ENCODE measurements at regions not wholly inside any gene's neighbourhood (a gene's known extent, or its start where the extent isn't known, plus 50 kb on each side); places are given as distances from the start of the nearest gene placed in this dataset.
"Not testable (repeated sequence)": the region's sequence is repeated elsewhere in the genome, so short reads cannot be mapped to it uniquely, and the experiment has no call there.

- DNase-seq, result no peak
Observed at GRCh38 chr12:90497923-90498545, 456.9 kb downstream of the CCER1 start.

GRCh38 chr12:90490355-90490754 lies 464.6 kb downstream of the CCER1 start:
- DNase-seq, result no peak

GRCh38 chr12:90489141-90489540 lies 465.8 kb downstream of the CCER1 start:
- no peak for DNase-seq

DNA sequence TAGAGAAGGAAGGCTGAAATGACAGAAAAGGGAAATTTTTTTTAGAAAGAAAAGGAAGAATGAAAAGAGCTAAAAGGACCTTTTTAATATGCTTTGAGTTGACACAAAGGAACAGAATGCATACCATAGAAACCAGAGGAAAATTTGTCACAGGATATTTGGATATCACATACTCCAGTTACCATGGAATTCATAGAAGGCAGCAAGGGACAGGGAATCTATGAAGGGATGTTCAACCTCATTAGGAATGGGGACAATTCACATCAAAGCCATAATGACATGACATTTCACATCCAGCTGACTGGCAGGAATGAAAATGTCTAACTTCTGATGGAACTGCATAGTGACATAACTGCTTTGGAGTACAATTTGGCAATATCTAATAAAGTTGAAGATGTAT lies 469.4 kb downstream of the CCER1 start:
- DNase-seq, result no peak

DNA sequence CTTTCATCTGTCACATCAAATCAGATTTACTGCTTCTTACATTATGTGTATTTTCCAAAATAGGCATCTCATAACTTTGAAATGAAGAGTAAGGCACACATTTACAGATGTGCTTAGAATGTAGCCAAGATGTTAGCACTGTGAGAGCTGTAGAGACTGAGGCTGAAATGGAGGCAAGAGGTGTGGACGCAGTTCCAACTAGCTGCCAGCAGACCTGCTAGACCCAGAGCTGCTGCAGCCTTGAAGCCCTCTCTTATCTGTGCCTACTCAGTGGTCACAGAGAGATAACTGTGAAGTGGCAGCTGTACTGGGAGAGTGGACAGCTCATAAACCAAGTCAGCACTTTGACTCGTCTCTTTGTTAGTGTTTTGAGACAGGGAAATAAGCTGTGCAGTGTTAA lies 470.9 kb downstream of the CCER1 start:
- DNase-seq, result no peak

DNA sequence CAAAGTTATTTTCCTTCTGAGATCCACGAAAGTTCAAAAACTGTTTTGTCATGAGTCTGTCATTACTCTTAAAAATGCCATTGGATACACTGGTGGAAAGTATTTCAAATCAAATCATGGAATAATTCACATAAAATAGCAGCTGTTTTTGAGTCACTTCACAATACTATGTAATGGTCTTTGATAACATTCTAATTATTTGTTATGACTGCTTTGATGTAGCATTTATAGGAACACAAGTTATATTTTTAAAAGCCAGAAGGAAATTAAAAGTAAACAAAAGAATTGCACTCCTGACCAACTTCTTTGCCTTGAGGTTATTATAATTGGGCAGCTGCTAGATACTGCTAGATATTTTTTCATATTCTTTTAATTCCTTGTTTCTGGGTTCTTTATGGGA lies 473.2 kb downstream of the CCER1 start:
- no peak for DNase-seq

DNA sequence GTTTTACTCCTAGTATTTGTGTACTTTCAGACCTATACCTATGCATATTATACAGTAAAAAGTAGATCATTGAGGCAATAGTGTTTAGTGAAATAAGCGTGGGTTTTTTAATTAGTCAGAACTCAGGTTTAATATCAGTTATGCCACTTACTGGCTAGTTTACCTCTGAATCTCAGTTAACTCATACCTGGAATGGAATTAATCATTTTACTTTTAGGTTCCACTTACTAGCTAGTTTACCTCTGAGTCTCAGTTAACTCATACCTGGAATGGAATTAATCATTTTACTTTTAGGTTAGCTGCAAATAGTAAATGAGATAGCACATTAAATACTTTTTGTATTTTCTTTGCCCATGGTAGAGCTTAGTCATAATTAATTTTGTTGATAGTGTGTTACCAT lies 475.7 kb downstream of the CCER1 start:
- no peak for DNase-seq

- DNase-seq, result no peak
Observed at GRCh38 chr12:90473831-90474230, 481.1 kb downstream of the CCER1 start.

- DNase-seq, result no peak
Observed at GRCh38 chr12:90460681-90461080, 494.3 kb downstream of the CCER1 start.

DNA sequence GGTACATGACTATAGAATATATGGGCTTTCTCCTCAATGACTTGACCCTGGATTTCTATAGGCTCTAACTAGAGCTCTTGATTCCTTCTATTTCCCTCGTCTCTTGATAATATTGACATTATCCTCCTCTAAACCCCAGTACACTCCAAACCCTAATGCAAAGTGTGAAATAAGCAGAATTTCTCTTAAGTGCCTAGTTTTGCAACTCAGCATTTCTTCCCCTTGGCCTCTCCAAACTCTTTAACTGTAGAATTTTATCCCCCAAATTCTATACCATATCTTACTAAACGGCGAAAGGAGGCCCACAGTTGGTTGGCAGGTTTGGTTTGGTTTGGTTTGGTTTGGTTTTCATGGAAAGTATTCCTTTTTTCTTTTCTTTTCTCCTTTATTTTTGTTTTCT lies 498.7 kb downstream of the CCER1 start:
- DNase-seq, result no peak

DNA sequence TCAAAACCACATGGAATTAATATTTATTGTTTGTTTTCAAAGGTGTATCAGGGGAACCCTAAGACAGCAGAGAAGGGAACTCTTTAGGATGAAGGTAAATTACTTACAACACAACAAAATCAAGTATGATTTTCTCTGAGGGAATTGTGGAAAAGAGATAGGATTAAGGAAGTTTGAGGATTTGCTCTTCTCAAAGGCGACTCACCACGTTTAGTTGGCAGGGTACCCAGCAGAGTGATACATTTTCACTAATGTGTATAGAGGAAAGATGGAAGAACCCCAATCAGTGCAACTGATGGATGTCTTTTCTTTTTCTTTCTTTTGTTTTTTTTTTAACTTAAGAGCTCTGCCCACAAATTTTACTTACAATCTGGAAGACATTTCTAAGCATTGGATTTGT lies 499.2 kb downstream of the CCER1 start:
- no peak for DNase-seq

DNA sequence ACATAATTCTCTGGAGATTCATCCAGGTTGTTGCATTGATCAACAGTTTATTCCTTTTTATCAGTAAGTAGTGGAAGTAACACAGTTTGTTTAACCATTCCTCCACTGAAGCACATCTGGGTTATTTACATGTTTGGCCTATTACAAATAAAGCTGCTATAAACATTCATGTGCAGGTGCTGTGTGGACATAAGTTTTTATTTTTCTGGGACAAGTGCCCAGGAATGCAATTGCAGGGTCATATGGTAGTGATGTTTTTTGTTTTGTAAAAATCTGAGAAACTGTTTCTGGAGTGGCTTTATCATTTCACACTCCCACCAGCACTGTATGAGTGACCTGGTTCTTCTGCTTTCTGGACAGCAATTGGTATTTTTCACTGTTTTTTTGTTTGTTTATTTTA lies 505.4 kb downstream of the CCER1 start:
- DNase-seq, result no peak

GRCh38 chr12:90443466-90443865 lies 511.5 kb downstream of the CCER1 start:
- DNase-seq, result not testable (repeated sequence)

DNA sequence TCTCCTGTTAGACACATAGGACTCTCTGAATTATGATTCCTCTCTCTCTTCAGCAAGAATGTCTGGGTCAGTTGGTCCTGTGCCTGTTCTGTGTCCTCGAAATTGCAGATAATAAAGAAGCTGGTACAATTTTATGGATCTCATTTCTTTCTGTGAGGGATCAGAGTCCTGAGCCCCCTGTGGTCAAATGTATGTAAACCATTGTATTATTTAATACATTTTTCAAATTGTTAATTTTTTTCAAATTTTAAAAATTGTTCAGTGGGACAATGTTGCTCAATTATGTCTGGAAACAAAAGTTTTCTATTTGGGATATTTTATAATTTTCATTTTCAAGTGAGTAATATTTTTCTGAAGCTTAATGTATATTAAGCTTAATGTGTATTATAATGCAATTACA lies 513.5 kb downstream of the CCER1 start:
- no peak for DNase-seq

DNA sequence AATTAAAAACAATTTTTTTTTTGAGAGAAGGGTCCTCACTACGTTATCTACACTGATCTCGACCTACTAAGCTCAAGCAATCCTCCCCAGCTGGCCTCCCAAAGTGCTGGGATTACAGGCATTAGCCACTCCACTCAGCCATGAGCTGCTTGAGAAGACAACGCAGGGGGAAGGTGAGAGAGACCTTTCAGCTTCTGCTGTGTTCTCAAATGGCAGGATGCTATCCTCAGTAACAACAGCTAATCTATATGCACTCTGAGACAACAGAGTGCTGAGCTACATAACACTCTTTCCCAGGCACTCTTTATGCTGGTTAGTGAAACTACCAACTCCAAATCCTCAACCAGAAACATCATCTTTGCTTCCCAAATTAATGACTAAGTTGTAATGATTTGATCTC lies 526.1 kb downstream of the CCER1 start:
- DNase-seq, result no peak

- no peak for DNase-seq
Observed at GRCh38 chr12:90428465-90428864, 526.5 kb downstream of the CCER1 start.

GRCh38 chr12:90423965-90424364 lies 531.0 kb downstream of the CCER1 start:
- no peak for DNase-seq

DNA sequence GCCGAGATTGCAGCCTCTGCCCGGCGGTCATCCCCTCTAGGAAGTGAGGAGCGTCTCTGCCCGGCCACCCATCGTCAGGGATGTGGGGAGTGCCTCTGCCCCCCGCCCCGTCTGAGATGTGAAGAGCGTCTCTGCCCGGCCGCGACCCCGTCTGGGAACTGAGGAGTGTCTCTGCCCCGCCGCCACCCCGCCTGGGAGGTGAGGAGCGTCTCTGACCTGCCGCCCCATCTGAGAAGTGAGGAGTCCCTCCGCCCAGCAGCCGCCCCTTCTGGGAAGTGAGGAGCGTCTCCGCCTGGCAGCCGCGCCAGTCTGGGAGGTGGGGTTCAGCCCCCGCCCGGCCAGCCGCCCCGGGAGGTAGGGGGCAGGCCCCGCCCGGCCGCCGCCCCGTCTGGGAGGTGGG lies 544.0 kb downstream of the CCER1 start:
- DNase-seq, result no peak

DNA sequence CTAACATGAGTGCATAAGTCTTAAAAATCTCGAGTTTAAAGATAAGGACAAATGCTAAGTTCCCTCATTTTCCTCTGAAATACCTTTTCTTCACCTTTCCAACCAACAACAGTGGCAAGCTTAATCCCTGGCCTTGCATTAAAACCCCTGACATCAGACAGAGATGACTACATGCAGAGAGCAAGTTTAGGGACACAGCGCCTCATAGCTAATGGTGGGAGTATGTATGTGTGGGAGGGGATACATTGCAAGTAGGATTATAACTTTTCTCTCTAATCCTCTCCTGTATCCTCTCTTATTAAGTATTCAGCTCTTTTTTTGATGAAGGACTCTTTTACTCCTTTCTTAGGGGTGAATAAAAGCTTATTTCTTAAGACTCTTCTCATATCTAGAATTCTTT lies 547.1 kb downstream of the CCER1 start:
- DNase-seq, result no peak

DNA sequence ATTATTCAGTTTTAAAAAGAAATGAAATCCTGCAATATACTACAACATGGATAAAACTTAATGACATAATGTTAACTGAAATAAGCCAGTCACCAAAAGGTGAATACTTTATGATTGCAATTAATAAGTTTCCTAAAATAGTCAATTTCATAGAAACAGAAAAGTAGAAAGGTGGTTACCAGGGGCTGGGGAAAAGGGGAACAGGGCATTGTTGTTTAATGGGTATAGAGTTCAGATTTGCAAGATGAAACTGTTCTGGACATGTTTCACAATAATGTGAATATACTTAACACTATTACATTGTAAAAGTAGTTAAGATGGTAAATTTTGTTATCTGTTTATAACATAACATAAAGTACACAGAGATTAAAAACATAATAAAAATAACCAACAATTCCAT lies 550.9 kb downstream of the CCER1 start:
- no peak for DNase-seq

GRCh38 chr12:90401185-90401584 lies 553.8 kb downstream of the CCER1 start:
- no peak for DNase-seq

DNA sequence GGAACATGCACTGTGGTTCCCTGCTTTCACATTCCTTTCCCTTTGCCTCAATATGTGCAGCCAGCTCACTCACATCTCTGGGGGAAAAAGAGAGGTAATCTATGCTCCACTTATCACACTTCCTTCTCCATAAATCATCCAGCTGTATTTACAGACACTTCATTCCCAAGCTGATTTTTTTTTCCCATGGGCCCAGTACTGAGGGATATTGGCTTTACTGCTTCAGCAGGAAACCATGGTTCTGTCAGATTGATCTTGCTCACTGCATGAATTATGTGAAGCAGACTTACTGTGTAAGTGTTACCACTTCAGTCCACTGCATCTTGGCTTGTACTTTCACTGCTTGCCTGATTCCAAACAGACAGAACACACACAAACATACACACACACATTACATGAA lies 555.6 kb downstream of the CCER1 start:
- no peak for DNase-seq

DNA sequence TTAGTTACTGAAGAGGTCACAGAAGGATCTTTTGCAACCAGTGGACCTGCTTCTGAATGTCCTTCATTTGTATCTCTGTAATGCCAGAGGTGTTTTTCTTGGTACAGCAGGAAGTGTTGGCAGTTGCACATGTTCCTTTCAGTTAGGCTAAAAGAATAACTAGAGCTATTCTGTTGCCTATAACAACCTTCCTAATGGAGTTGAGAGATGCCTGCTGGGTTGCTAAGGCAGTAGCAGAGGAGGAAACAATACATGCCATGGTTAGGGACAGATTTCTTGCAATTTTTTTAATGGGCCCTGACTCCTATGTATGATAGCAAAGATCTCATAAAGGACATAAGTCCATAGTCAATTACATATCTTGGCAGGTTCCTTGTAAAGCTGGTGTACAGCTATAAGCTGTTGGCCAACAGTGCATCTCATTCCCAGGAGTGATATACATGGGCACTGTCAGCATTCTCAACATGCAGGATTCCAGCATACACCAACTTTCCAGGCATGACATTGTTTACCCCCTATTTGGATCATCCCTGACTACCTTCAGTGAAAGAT lies 556.6 kb downstream of the CCER1 start:
- DNase-seq, result no peak

DNA sequence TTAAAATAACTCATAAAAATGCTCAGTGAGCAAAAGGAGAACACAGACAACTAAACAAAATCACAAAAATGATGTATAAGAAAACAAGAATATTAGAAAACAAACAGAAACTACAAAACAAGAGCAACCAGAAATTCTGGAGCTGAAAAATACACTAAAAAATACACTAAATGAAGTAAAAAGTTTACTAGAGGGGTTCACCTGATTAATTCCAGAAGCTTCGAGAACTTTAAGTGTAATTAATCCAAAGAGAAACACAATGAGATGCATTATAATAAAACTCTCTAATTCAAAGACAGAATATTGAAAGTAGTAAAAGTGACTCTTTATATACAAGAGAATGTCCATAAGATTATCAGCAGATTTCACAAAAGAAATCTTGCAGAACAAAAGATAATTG lies 558.4 kb downstream of the CCER1 start:
- no peak for DNase-seq

GRCh38 chr12:90393652-90394051 lies 561.3 kb downstream of the CCER1 start:
- DNase-seq, result no peak

All from CD4-positive, alpha-beta T cell treated with Interleukin-6 for 4 hours (primary cell).